Activated CD8-positive, alpha-beta T cell treated with anti-CD3 and anti-CD28 coated beads for 36 hours (primary cell): ENCODE measurements at regions not wholly inside any gene's neighbourhood (a gene's known extent, or its start where the extent isn't known, plus 50 kb on each side); places are given as distances from the start of the nearest gene placed in this dataset.

Experiments
- ATAC-seq: fragments of 200-7000 bp; cut with Tn5 transposase; one replicate; pipeline ENCODE4 v1.10.0; 2021; ENCODE audit warnings: mild to moderate bottlenecking, moderate library complexity
- CTCF ChIA-PET: fragments of 350-600 bp; sonication (Branson Sonifier 250); formaldehyde crosslinking; loops from one replicate; lab custom pipeline; 2021; ENCODE audit warnings: antibody characterized with exemption; lab: Charles Lee
- POLR2A ChIA-PET: fragments of 350-600 bp; sonication (Branson Sonifier 250); formaldehyde crosslinking; loops from one replicate; lab custom pipeline; 2021; ENCODE audit warnings: antibody characterized with exemption; lab: Charles Lee
- DNase-seq: peaks from one replicate; pipeline ENCODE4 v3.0.0-alpha.2; 2020
- H3K27ac Mint-ChIP-seq: one replicate; pipeline ENCODE4 v1.8.0; 2021; ENCODE audit warnings: mild to moderate bottlenecking, mixed read lengths
- H3K27me3 Mint-ChIP-seq: one replicate; pipeline ENCODE4 v1.8.0; 2021; ENCODE audit warnings: mixed read lengths
- H3K36me3 Mint-ChIP-seq: one replicate; pipeline ENCODE4 v1.8.0; 2021; ENCODE audit warnings: low read depth, mixed read lengths
- H3K4me1 Mint-ChIP-seq: one replicate; pipeline ENCODE4 v1.8.0; 2021; ENCODE audit warnings: low read depth, mixed read lengths
- H3K4me3 Mint-ChIP-seq: one replicate; pipeline ENCODE4 v1.8.0; 2021; ENCODE audit warnings: mild to moderate bottlenecking, moderate library complexity, mixed read lengths
- H3K9me3 Mint-ChIP-seq: one replicate; pipeline ENCODE4 v1.8.0; 2021; ENCODE audit warnings: mixed read lengths
- intact Hi-C: fragments of 100-400 bp; cut with micrococcal nuclease; formaldehyde crosslinking; loops from one replicate; pipeline ENCODE4 v1.10.0; 2022
- TF ChIP-seq, protein P1 (sequence below): fragments of 200-600 bp; IDR thresholded peaks from one replicate; pipeline ENCODE4 v1.8.0; 2022; ENCODE audit warnings: antibody characterized with exemption, mild to moderate bottlenecking

GRCh38 chr15:49758456-49758855 lies 137.6 kb downstream of the DTWD1 start:
- Mint-ChIP-seq H3K4me3 (no peak overlapping the region), H3K36me3 (no peaks in the 10 kb centered on the region), H3K27ac (no peak overlapping the region), H3K27me3 (peaks cover 3% of the 10 kb centered on the region), H3K9me3 (peaks cover 31% of the 10 kb centered on the region), H3K4me1 (no peaks in the 10 kb centered on the region)
- POLR2A ChIA-PET = no interaction called here
- ATAC-seq = no peak
- TF ChIP-seq, protein P1, sequence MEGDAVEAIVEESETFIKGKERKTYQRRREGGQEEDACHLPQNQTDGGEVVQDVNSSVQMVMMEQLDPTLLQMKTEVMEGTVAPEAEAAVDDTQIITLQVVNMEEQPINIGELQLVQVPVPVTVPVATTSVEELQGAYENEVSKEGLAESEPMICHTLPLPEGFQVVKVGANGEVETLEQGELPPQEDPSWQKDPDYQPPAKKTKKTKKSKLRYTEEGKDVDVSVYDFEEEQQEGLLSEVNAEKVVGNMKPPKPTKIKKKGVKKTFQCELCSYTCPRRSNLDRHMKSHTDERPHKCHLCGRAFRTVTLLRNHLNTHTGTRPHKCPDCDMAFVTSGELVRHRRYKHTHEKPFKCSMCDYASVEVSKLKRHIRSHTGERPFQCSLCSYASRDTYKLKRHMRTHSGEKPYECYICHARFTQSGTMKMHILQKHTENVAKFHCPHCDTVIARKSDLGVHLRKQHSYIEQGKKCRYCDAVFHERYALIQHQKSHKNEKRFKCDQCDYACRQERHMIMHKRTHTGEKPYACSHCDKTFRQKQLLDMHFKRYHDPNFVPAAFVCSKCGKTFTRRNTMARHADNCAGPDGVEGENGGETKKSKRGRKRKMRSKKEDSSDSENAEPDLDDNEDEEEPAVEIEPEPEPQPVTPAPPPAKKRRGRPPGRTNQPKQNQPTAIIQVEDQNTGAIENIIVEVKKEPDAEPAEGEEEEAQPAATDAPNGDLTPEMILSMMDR = no peak
- intact Hi-C loops = no loop called here
- no peak for DNase-seq
- CTCF ChIA-PET = no interaction called here

- H3K4me3 Mint-ChIP-seq = no peak overlapping the region
- TF ChIP-seq, protein P1 = no peak
- POLR2A ChIA-PET = no interaction called here
- H3K27ac Mint-ChIP-seq = no peak overlapping the region
- DNase-seq (no peak), ATAC-seq (no peak)
- peaks cover 3% of the 10 kb centered on the region for H3K27me3 Mint-ChIP-seq
- H3K36me3 Mint-ChIP-seq = no peaks in the 10 kb centered on the region
- CTCF ChIA-PET = no interaction called here
- H3K4me1 Mint-ChIP-seq = no peaks in the 10 kb centered on the region
- intact Hi-C loops = no loop called here
- H3K9me3 Mint-ChIP-seq = peaks cover 31% of the 10 kb centered on the region
These were observed 138.0 kb downstream of the DTWD1 start for GRCh38 chr15:49758856-49759255.

GRCh38 chr15:49760749-49761148 lies 139.9 kb downstream of the DTWD1 start:
- H3K4me1 Mint-ChIP-seq = no peaks in the 10 kb centered on the region
- no peaks in the 10 kb centered on the region for H3K36me3 Mint-ChIP-seq
- H3K27me3 Mint-ChIP-seq = no peaks in the 10 kb centered on the region
- CTCF ChIA-PET = no interaction called here
- H3K9me3 Mint-ChIP-seq = peaks cover 35% of the 10 kb centered on the region
- DNase-seq (no peak), ATAC-seq (no peak)
- TF ChIP-seq, protein P1 = no peak
- POLR2A ChIA-PET = no interaction called here
- H3K27ac Mint-ChIP-seq = no peak overlapping the region
- H3K4me3 Mint-ChIP-seq = no peak overlapping the region
- intact Hi-C loops = no loop called here

DNA sequence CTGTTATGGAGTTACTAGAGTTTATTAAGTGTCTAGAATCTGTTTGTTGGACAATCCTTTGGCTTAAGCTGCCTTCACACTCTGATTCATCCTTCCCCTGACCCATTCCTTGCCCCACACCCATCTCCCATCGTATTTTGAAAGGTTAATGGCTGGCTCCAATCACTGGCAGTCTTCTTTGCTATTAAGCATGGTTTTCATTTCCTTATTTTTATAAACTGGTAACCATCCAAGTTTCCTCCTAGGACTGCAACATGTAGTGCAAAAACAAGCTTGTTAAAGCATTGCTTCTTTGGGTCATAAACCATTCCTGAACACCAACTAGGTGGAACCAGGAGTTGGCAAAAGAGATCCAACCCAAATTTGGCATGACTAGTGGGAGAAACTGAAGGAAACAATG lies 148.4 kb downstream of the DTWD1 start:
- no peaks in the 10 kb centered on the region for H3K36me3 Mint-ChIP-seq
- intact Hi-C loops = no loop called here
- no peak overlapping the region for H3K27ac Mint-ChIP-seq
- no peaks in the 10 kb centered on the region for H3K4me1 Mint-ChIP-seq
- ATAC-seq (no peak), DNase-seq (no peak)
- TF ChIP-seq, protein P1 = no peak
- POLR2A ChIA-PET = interaction anchor here (0.6 kb wide), 1 partner anchor 49 kb away, joined by 3 read pairs; no protein-coding TSS in a partner anchor
- H3K9me3 Mint-ChIP-seq = peaks cover 8% of the 10 kb centered on the region
- H3K4me3 Mint-ChIP-seq = no peak overlapping the region
- CTCF ChIA-PET = no interaction called here
- H3K27me3 Mint-ChIP-seq = no peaks in the 10 kb centered on the region

DNA sequence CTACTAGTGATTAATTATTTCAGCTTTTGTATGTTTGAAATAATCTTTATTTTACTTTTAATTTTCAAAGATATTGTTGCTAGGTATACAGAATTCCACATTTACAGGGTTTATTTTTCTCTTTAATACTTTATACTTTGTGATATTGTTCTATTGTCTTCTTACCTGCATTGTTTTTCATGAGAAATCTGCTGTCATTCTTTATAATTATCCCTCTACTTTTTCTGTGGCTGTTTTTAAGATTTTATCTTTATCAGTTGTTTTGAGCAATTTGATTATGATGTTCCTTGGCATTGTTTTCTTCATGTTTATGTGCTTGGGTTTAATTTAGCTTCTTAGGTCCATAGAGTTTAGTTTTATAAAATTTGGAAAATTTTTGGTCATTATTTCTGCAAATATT lies 168.6 kb downstream of the DTWD1 start:
- Mint-ChIP-seq H3K4me1 (no peaks in the 10 kb centered on the region), H3K4me3 (no peak overlapping the region), H3K9me3 (peaks cover 9% of the 10 kb centered on the region), H3K36me3 (no peaks in the 10 kb centered on the region), H3K27me3 (no peaks in the 10 kb centered on the region), H3K27ac (no peak overlapping the region)
- no peak for ATAC-seq
- TF ChIP-seq, protein P1 = no peak
- ChIA-PET POLR2A (no interaction called here), CTCF (no interaction called here)
- DNase-seq = no peak
- intact Hi-C loops = no loop called here
